ENCODE measurements at regions not wholly inside any gene's neighbourhood (a gene's known extent, or its start where the extent isn't known, plus 50 kb on each side); places are given as distances from the start of the nearest gene placed in this dataset.

DNA sequence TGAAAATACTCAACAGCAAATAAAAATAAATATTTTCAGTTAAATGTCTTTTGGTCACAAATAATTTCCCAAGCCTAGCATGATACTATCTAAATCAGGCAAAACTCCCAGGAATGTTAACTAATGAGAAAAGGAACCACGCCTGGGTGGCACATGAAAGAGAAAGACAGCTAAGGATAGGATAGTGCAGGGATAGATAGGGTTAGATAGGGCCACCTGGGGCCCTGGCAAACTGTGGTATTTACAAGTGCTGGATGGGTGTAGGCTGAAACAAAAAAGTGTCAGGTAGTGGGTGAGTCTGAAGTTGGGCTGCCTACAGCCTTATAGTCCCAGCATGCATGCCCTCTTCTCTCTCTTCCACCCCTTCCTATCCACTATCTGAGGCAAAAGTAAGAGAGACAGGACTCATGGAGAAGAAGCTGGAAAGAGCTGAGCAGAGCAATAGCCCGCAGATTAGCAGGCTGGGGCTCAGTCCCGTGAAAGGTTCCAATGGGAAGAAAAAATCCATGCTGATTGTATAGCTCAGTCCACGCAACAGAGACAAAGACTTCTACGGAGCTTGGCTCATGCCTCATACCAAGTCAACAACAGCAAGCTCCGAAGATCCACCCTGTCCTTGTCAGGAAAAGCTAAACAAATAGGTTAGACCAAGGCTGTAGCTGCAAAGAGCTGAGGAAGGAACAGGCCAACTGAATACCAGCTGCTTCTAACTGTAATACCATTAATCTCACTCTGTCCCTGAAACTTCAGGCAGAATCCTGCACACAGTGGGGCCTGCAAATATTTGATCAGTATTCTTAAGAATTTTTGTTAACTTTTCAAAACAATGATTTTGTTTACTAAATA is 342.1 kb upstream of the ATP11B start:
- TF ChIP-seq POLR2A (IDR thresholded peaks at IDR 0.05; ENCODE audit: low read length) (no peak), GATA1 (IDR thresholded peaks at IDR 0.05; ENCODE audit: low read depth, low read length) (no peak)
